HG03196 (cell line): ENCODE measurements at regions not wholly inside any gene's neighbourhood (a gene's known extent, or its start where the extent isn't known, plus 50 kb on each side); places are given as distances from the start of the nearest gene placed in this dataset.

Experiments
- ATAC-seq: cut with Tn5 transposase; IDR thresholded peaks from one replicate; pipeline ENCODE4 v1.9.1; 2021; ENCODE audit not compliant: unreplicated experiment

DNA sequence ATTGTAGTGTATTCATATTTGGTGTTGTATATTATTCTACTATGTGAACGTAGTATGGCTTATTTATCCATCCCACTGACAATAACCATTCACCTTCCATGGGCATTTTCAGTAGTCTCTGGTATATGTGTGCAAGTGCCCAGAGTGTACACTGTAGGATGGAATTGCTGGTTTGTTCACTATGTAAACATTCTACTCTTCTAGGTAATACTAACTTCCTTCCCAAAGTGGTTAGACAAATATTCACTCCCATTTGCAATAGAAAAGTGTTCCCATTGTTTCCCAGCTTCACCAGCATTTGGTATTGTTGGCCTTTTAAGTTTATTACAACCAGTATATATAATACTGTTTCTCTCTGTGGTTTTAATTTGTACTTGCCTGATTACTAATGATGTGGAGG, 153.7 kb downstream of the C7orf25 start:
- no peak for ATAC-seq

DNA sequence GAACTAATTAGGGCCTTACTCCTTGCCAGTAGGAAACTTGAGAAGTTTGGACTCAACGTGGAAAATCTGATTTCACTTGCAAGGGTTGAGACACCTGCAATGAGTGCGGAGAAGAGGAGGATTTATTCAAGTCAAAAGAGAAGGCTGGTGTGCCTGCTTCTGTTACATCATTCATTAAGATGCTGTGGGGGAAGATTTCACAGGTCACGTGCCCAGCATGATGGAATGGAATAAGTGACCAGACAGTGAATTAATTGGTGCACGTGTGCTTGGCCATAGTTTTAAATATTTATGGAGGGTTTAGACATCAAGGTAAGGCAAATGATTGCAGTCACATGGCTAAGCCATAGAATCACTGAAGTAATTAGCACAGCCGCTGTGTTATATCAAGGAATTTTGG, 155.0 kb downstream of the C7orf25 start:
- no peak for ATAC-seq

DNA sequence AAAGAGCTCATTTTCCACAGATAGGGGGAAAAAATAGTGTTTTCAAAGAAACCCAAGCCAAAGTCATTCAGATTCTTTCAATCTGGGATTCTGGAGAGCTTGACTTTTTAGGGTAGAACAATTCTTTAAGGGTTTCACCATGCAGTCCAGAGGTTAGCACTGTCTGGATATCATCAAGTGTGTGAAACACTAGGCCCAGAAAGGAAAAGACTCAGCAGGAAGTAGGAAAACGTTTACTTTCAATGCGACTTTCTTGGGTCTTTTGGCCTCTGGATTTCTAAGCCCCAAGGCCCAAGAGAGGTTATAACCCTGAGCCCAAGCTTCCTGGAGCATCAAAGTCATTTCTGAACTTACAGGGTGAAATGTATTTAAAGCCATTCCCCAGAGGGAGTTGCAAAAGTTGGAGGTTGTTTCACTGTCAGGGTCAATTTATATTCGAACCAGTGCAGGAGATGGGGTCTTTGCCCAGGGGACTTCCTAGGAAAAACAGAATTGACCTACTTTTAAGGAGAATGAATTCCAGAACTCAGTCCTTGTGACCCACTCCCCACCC, 158.0 kb downstream of the C7orf25 start:
- no peak for ATAC-seq

DNA sequence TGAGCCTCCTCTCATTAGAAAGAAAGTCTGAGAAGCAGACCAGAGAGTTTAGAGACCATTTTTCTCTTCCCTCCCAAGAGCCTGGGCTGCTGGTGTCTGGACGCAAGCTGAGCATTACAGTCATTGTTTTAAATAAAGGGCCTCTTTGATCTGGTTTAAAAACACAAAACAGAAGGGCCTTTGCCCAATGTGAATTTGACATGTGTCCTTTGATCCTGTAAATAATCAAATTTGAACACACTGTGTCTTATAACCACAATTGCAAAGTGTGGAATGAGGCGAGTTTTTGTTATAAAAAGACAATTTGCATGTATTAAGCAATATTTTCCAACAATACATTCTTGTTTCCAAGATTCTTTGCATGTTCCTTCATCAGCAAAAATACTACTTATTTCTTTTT, 158.5 kb downstream of the C7orf25 start:
- no peak for ATAC-seq

DNA sequence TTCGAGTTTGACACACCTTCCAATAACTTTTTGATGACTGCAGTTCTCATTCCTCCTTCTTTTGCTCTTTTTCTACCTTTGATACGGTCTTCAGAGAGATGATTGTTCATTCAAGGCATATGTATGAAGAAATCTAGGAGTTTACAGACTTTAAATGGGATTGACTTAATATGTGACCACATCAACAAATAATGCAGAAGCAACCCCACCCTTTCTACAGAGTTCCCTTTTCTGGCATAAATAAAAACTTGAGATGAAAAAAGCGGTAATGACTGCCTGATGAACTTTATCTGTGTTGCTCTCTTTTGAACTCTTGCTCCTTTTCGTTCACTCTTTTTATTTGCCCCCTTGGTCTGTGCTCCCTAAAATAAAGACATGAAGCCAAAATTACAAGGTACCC, 161.7 kb downstream of the C7orf25 start:
- no peak for ATAC-seq

DNA sequence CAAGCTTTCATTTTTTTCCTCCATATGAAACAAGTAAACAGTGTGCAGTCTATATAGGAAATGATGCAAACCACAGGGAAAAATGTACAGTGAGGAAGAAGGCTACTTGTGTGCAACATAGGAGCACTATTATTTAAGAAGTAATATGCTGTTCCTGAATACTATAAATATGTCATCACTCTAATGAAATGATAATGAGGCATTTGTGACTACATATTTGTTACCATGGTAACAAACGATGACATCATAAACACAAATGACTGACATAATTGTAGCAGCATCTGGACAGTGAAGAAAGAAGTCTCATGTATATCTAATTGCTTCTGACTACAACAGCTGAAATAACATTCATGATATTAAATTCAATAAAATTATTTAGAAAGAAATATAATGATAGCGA, 164.8 kb downstream of the C7orf25 start:
- ATAC-seq, result no peak

- no peak for ATAC-seq
Measured at GRCh38 chr7:42746214-42746613, 165.7 kb downstream of the C7orf25 start.

DNA sequence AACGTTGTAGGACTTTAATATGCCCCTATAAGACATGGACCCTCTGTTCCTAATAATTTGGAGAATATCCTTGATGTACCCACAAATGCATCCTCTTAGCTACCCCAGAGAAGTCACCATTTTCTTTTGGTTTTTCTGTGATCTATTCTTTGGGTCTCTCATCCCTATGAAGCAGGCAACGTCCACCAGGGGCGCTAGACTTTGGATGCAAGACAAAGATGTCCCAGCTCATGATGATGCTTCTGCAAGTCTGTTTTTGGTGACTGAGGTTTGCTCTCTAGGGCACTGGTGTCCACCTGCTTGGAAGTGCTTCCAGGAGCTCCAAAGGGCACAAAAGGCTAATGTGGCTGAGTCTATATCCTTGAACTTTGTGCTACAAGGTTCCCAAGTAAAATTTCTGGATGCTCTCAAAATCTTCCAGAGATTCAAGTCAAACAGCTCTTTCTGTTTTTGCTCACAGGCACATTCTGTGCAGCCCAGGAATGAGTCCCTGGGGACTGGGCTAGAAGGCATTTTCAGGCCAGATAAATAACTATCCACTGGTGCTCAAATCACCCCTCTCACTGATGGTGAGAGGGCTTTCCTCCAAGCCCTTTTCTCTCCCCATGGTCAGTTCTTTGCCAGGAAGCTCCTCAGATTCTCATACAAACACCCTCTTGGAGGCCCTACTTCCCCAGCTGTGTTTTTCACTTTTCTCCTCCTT, 166.4 kb downstream of the C7orf25 start:
- no peak for ATAC-seq

DNA sequence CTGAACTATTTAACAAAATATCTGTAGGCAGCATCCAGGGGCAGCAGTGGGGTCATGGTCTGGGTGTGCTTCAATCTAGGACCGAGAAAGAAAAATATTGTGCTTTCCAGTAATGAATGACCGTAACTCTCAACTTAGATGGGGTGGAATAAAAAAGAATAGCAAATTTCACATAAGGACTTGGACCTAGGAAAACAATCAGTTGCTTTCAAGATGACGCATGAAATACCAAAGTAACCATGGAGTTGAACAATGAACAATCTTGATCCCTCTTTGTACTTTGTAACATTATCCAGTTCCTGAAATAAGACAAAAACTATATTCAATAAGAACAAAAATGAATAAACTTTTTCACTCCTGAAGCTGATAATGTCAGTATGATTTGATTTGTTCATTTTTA, 167.1 kb downstream of the C7orf25 start:
- ATAC-seq, result no peak

DNA sequence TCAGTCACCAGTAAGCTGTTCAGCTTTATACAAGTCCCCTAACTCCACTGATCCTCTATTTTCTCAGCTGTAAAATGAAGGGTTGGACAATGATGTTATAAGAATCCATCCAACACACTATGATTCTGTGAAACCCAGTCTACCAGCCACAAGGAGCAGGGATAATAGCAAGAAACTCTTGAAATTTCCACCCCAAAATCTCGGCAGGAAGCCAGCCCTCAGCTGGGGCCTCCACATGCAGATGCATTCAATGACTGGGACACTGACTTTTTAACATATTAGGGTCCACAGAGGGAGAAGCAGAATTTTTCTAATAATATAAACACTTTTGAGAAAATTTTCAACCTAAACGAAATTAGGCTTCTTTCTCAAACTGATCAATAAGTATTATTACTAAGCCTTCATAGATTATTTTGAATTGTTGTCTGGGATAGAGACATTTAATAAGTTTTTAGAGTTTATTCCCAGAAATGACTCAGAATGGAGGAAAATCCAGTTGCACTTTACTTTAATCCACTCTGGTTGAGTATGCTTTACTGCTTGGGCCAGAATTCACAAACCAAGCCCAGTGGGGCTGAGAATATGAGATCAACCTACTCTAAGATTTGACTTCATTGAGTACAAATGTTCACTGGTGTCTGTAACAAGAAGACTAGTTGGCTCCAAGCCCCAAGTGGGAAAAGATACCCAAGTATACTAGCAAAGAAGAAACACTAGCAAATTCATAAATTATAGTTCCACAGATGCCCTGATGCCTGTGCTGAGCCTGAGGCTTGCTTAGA, 168.6 kb downstream of the C7orf25 start:
- no peak for ATAC-seq

DNA sequence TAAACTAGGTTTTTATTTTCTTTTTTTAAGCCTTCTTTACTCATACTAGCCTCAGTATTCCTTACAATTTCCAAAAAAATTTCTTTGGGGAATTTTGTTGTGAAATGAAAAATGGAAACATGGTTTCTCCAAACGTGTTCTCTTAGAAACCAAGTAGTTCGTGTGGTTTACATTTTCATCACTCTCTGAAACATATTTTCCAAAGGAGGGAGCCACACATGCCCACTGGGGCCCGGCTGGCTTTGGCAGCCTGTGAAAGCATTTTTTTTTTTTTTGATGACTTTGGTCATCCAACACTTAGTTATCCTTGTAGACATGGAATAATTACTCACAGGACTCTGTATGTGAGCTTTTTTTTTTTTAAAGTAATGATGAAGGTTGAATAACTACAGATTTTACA, 169.6 kb downstream of the C7orf25 start:
- no peak for ATAC-seq

GRCh38 chr7:42740408-42740807, 171.5 kb downstream of the C7orf25 start:
- no peak for ATAC-seq

DNA sequence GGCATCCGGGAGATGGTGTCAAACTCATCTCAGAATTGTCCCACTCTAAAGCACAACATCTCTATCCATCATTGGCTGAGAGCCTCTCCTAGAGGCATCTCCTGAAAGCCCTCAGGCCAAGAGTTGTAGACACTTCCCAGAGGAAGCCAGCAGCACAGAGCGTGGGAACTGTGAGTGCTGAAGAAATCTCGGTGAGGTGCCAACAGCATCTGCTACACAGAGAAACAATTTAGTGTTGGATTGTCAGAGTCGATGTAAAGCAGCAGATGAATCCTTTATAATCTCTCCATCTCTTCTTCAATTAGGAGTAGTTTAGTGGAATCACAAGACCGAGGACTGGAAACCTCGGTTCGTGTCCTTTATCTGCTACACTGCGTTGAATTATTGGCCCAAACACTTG, 172.2 kb downstream of the C7orf25 start:
- no peak for ATAC-seq

DNA sequence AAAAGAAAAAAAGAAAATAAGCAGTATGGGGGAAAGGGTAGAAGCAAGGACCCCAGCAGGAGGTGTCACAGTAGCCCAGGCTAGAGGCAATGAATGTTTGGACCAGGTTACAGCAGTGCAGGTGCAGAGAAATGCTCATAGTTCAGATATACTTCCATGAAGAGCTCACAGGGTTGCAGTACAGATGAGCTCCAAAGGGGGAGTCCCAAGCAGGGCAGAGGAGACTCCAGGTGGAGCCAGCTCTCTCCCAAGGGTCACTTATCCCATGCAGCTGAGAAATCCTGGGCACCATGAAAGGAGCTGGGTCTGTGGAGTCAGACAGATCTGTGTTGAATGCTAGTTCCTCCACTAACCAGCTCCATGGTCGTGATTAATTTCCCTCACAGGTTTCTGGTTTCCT, 174.9 kb downstream of the C7orf25 start:
- no peak for ATAC-seq

GRCh38 chr7:42735081-42735480, 176.8 kb downstream of the C7orf25 start:
- ATAC-seq, result no peak

GRCh38 chr7:42734568-42734967, 177.3 kb downstream of the C7orf25 start:
- ATAC-seq, result no peak

GRCh38 chr7:42733040-42733439, 178.8 kb downstream of the C7orf25 start:
- no peak for ATAC-seq

DNA sequence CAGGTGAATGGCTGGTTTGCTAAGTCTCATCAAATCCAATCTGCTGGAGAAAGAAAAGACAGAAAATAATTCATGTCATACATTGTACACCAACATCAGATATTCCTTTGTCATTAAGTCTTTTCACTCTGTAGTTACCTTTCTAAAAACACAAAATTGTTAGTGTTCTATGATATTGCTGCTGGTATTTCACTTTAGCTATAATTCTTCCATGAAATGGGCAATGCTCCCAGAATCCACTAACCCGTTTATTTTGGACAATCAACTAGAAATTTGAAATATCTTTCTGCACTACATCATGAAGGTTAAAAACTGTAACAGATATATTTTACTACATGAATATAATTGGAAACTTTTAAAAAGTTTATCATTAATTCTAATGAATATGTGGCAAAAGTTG, 181.3 kb downstream of the C7orf25 start:
- ATAC-seq, result no peak

DNA sequence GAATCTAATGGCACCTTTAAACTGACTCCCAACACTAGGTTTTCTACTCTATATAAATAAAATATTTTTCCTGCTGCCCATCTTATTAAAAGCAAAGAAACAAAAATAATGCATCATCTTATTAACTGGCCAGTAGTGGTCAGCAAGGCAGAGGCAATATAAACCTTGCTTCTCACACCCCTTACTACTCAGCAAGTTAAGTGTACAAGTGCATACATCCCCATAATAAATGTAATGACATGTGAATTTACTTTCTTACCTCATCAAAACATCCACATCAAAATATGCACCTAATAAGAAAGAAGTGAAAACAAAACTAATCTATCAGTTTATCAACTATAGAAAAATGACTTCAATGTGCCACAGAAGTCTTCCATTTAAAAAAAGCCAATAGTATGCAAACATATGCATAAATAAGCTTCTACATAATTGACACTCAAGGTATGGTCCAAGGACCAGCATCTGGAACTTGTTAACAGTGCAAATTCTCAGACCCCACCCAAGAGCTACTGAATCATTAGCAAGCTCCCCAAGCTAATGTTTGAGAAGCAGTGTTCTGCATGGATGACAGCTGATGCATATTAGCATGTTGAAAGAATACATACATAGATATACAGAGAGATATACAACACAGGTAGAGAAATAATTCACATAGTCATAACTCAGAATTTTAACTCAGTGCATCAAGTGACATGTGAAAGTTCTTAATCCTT, 182.7 kb downstream of the C7orf25 start:
- no peak for ATAC-seq

- ATAC-seq, result no peak
Measured at GRCh38 chr7:42727451-42727850, 184.4 kb downstream of the C7orf25 start.

DNA sequence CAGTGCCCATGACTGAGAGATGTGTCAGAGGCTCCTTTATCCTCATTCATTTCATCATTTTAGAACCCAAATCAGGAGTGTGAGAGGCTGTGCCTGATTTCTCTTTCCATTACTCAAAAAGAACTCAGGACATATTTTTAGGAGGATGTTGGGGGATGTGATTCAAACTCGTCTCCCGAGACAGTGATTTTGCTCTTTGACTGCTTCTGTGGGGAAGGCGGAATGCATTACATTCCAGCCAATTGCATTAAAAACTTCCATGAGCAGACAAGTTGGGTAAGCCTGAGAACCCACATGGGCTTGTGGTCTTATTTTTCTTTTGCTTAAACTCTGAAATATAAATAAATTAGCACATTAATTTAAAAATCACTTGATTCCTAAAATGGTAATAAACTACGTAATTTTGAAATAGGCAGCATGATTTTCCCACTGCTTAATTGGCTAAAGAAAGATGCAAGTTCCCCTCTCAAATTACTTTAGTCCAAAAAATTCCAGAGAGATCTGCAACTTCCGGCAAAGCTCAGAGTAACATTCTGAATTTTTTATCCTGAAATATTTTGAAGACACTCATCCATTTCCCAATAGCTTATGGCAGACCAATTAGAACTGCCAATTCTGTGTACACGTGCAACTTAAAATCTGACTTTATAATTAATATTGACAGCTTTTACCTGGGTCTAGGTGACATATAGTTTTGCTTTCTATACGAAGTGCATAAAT, 185.6 kb downstream of the C7orf25 start:
- ATAC-seq, result no peak
